Loucy (cell line): ENCODE measurements at regions not wholly inside any gene's neighbourhood (a gene's known extent, or its start where the extent isn't known, plus 50 kb on each side); places are given as distances from the start of the nearest gene placed in this dataset.
"Not testable (repeated sequence)": the region's sequence is repeated elsewhere in the genome, so short reads cannot be mapped to it uniquely, and the experiment has no call there.

Experiments
- H2AFZ ChIP-seq: fragments of 200-600 bp; sonication (generic); 2 replicates; pipeline ENCODE4 v1.6.0; 2016; ENCODE audit warnings: antibody characterized with exemption, mild to moderate bottlenecking, low read length, moderate library complexity
- H3F3A ChIP-seq: fragments of 200-600 bp; 2 replicates; pipeline ENCODE4 v1.6.0; 2016; ENCODE audit warnings: antibody characterized with exemption, low read depth, mild to moderate bottlenecking
- H3K27me3 ChIP-seq: fragments of 200-600 bp; sonication (generic); 2 replicates; pipeline ENCODE4 v1.6.1; 2014; ENCODE audit warnings: low read length, mild to moderate bottlenecking; ENCODE audit not compliant: insufficient read depth, poor library complexity, severe bottlenecking
- H3K36me3 ChIP-seq: fragments of 200-600 bp; sonication (generic); 2 replicates; pipeline ENCODE4 v1.6.1; 2016; ENCODE audit warnings: low read length; ENCODE audit not compliant: insufficient read depth
- H3K4me1 ChIP-seq: fragments of 200-600 bp; sonication (generic); 2 replicates; pipeline ENCODE4 v1.5.1; 2014; ENCODE audit warnings: low read length, mild to moderate bottlenecking; ENCODE audit not compliant: insufficient read depth, poor library complexity, severe bottlenecking
- H3K4me2 ChIP-seq: fragments of 200-600 bp; sonication (generic); 2 replicates; pipeline ENCODE4 v1.6.0; 2014; ENCODE audit warnings: antibody characterized with exemption, low read length, low read depth, mild to moderate bottlenecking; ENCODE audit not compliant: poor library complexity, severe bottlenecking
- H3K4me3 ChIP-seq: fragments of 200-600 bp; sonication (generic); 2 replicates; pipeline ENCODE4 v1.5.1; 2014; ENCODE audit warnings: low read length, mild to moderate bottlenecking, mixed read lengths; ENCODE audit not compliant: poor library complexity, severe bottlenecking
- H3K79me2 ChIP-seq: fragments of 200-600 bp; sonication (generic); 2 replicates; pipeline ENCODE4 v1.6.1; 2014; ENCODE audit warnings: low read length; ENCODE audit not compliant: insufficient read depth
- H3K9ac ChIP-seq: fragments of 200-600 bp; sonication (generic); 2 replicates; pipeline ENCODE4 v1.6.0; 2014; ENCODE audit warnings: mild to moderate bottlenecking, low read depth, low read length, moderate library complexity; ENCODE audit not compliant: poor library complexity, severe bottlenecking
- H3K9me2 ChIP-seq: fragments of 200-600 bp; sonication (generic); replicated peaks from 2 replicates; pipeline ENCODE4 v1.6.1; 2016; ENCODE audit warnings: low read depth, low read length, mixed read lengths
- H3K9me3 ChIP-seq: fragments of 200-600 bp; sonication (generic); 2 replicates; pipeline ENCODE4 v1.6.1; 2014; ENCODE audit warnings: mild to moderate bottlenecking, antibody characterized with exemption, low read length, low read depth; ENCODE audit not compliant: insufficient read depth
- H4K20me1 ChIP-seq: fragments of 200-600 bp; sonication (generic); 2 replicates; pipeline ENCODE4 v1.6.0; 2014; ENCODE audit warnings: antibody characterized with exemption, low read length, mild to moderate bottlenecking; ENCODE audit not compliant: insufficient read depth, poor library complexity, severe bottlenecking
- CTCF ChIP-seq: fragments of 200-600 bp; sonication (generic); conservative IDR thresholded peaks from 2 replicates; pipeline ENCODE4 v1.5.1; 2014; ENCODE audit warnings: mild to moderate bottlenecking, antibody characterized with exemption, low read length
- EZH2phosphoT487 ChIP-seq: fragments of 200-600 bp; IDR thresholded peaks from 2 replicates; pipeline ENCODE4 v1.6.1; 2018; ENCODE audit warnings: antibody characterized with exemption, mild to moderate bottlenecking, moderate library complexity, borderline replicate concordance

- Histone ChIP-seq H2AFZ (no peak overlapping the region), H4K20me1 (no peaks in the 10 kb centered on the region), H3K9ac (no peak overlapping the region), H3K4me2 (no peak overlapping the region), H3K4me3 (no peak overlapping the region), H3K9me2 (no peaks in the 10 kb centered on the region), H3F3A (no peaks in the 10 kb centered on the region), H3K9me3 (no peaks in the 10 kb centered on the region), H3K79me2 (no peaks in the 10 kb centered on the region), H3K27me3 (no peaks in the 10 kb centered on the region), H3K36me3 (no peaks in the 10 kb centered on the region), H3K4me1 (peaks cover 19% of the 10 kb centered on the region)
- TF ChIP-seq CTCF (no peak), EZH2phosphoT487 (no peak)
Observed at GRCh38 chr15:62904041-62904910, 138.3 kb upstream of the TPM1 start.

- Histone ChIP-seq H3K4me3 (no peak overlapping the region), H3K9me2 (no peaks in the 10 kb centered on the region), H3K9me3 (no peaks in the 10 kb centered on the region), H3K9ac (no peak overlapping the region), H3K79me2 (no peaks in the 10 kb centered on the region), H2AFZ (no peak overlapping the region), H4K20me1 (no peaks in the 10 kb centered on the region), H3F3A (no peaks in the 10 kb centered on the region), H3K4me2 (no peak overlapping the region), H3K4me1 (peaks cover 13% of the 10 kb centered on the region), H3K36me3 (no peaks in the 10 kb centered on the region), H3K27me3 (no peaks in the 10 kb centered on the region)
- TF ChIP-seq CTCF (no peak), EZH2phosphoT487 (no peak)
Observed at GRCh38 chr15:62906627-62907026, 135.9 kb upstream of the TPM1 start.

GRCh38 chr15:62907275-62907674, 135.3 kb upstream of the TPM1 start:
- H3K4me3 ChIP-seq = no peak overlapping the region
- H3K9me3 ChIP-seq = no peaks in the 10 kb centered on the region
- TF ChIP-seq CTCF (no peak), EZH2phosphoT487 (no peak)
- no peaks in the 10 kb centered on the region for H4K20me1 ChIP-seq
- H3K4me1 ChIP-seq = peaks cover 10% of the 10 kb centered on the region
- no peak overlapping the region for H3K4me2 ChIP-seq
- no peaks in the 10 kb centered on the region for H3K9me2 ChIP-seq
- H2AFZ ChIP-seq = no peak overlapping the region
- H3K9ac ChIP-seq = no peak overlapping the region
- H3K36me3 ChIP-seq = no peaks in the 10 kb centered on the region
- H3F3A ChIP-seq = no peaks in the 10 kb centered on the region
- H3K79me2 ChIP-seq = no peaks in the 10 kb centered on the region
- no peaks in the 10 kb centered on the region for H3K27me3 ChIP-seq

- not testable (repeated sequence) for H3K79me2 ChIP-seq, H4K20me1 ChIP-seq, H3K9ac ChIP-seq, H3K4me3 ChIP-seq, H2AFZ ChIP-seq, H3K27me3 ChIP-seq, H3K9me3 ChIP-seq, H3K36me3 ChIP-seq, H3K4me2 ChIP-seq, H3K9me2 ChIP-seq, H3F3A ChIP-seq, H3K4me1 ChIP-seq
Observed at GRCh38 chr15:62908341-62908740, 134.2 kb upstream of the TPM1 start.
